Jurkat, Clone E6-1 (cell line): ENCODE measurements at regions not wholly inside any gene's neighbourhood (a gene's known extent, or its start where the extent isn't known, plus 50 kb on each side); places are given as distances from the start of the nearest gene placed in this dataset.
"Not testable (repeated sequence)": the region's sequence is repeated elsewhere in the genome, so short reads cannot be mapped to it uniquely, and the experiment has no call there.

Source experiments
- DNase-seq: peaks from one replicate; pipeline ENCODE4 v3.0.0-alpha.2; 2011; ENCODE audit warnings: low read depth, low spot score
- H3K4me3 ChIP-seq: 2 replicates; pipeline ENCODE4 v1.5.1; 2011; ENCODE audit warnings: mild to moderate bottlenecking, low read length, control low read depth, moderate library complexity

DNA sequence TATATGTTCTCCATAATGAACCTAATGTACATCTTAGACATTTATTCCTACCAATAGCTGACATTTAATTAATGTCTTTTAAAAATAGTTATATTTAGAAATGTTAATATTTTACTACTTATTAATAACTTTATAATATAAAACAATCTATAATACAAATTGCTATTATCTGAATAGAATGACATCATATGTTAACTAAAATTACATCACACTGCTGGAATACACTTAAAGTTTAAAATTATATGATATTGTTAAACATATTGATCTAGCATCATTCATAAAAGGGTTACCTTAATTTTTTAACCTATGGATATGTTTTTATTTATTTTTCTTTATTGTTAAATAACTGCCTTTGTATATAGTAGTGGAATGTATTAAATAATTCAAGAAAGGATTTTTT, 660.2 kb upstream of the ADGRB3 start:
- H3K4me3 ChIP-seq, result no peak overlapping the region
- DNase-seq, result no peak

DNA sequence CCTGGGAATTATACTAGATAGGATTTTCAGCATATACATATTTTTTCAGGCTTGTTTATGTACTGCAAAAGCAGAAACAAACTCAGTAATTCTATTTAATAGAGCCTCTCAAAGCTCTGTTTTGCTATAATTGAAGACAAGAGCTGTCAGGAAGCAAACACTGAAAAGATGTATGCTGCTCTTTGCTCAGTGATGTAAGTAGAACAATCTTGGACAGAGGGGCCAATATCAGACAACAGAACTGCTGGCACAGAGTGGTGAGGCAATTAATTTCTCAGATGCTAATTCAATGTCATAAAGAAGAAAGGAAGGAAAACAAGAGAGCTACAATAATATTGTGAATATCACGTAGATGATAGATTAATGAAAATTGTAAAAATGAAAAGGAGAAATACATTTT, 663.3 kb upstream of the ADGRB3 start:
- DNase-seq, result no peak
- H3K4me3 ChIP-seq, result no peak overlapping the region

DNA sequence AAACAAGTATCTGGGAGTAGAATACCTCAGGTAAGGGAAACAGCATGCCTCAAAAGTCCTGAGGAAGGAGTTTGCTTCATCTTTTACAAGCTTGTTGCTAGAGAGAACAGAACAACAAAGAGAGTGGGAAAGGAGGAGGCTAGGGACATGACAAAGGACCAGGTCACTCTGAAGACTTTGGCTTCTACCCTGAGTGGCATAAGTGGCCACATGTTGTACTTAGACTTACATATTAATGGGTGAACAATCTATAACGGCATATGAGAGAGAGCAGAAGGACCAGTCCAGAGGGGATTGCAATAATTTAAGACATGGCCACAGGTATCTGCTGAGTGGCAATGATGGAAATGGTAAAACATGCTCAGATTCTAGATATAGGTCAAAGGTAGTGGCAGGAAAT, 668.3 kb upstream of the ADGRB3 start:
- no peak for DNase-seq
- no peak overlapping the region for H3K4me3 ChIP-seq

DNA sequence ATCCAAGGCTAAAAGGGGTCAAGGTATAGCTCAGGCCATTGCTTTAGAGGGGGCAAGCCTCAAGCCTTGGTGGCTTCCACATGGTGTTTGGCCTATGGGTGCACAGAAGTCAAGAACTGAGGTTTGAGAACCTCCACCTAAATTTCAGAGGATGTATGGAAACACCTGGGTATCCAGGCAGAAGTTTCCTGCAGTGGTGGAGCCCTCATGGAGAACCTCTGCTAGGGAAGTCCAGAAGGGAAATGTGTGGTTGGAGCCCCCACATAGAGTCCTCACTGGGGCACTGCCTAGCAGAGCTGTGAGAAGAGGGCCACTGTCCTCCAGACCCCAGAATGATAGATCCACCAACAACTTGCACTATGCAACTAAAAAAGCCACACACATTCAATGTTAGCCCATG, 678.7 kb upstream of the ADGRB3 start:
- no peak overlapping the region for H3K4me3 ChIP-seq
- DNase-seq, result no peak

DNA sequence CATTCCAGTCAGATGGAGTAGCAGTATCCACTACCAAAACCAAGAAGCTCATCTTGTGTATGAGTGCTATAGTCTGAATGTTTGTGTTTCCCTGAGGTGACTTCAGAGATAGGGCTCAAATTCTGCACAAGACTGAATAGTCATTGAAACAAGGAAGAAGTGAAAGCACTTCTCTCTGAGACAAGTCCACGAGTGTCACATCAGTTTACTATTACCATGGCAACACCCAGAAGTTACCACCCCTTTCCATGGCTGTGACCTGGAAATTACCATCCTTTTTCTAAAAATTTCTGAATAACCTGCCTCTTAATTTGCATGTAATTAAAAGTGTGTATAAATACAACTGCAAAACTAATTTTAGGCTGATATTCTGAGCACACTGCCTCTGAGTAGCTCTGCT, 682.1 kb upstream of the ADGRB3 start:
- no peak for DNase-seq
- H3K4me3 ChIP-seq, result no peak overlapping the region

DNA sequence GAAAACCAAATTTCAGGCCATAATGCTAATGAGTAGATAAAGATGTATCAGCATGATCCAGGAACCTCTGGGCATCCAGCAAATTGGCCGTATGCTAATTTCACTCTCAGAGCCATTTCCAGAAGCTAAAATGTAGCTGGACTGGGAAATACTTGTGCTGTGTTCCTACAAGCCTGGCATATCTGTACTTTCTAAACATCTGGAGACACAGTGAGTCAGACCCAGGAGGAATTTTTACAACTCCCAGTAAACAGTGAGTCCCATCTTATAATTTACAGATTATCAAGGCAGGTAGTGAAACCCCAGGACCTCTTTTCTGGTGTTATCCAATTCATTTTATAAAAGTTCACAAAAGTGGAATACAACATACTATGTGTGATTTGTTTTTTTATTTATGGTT, 683.0 kb upstream of the ADGRB3 start:
- H3K4me3 ChIP-seq, result no peak overlapping the region
- no peak for DNase-seq

DNA sequence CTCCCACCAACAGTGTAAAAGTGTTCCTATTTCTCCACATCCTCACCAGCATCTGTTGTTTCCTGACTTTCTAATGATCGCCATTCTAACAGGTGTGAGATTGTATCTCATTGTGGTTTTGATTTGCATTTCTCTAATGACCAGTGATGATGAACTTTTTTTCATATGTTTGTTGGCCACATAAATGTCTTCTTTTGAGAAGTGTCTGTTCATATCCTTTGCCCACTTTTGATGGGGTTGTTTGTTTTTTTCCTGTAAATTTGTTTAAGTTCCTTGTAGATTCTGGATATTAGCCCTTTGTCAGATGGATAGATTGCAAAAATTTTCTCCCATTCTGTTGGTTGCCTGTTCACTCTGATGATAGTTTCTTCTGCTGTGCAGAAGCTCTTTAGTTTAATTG, 687.3 kb upstream of the ADGRB3 start:
- not testable (repeated sequence) for DNase-seq, H3K4me3 ChIP-seq

DNA sequence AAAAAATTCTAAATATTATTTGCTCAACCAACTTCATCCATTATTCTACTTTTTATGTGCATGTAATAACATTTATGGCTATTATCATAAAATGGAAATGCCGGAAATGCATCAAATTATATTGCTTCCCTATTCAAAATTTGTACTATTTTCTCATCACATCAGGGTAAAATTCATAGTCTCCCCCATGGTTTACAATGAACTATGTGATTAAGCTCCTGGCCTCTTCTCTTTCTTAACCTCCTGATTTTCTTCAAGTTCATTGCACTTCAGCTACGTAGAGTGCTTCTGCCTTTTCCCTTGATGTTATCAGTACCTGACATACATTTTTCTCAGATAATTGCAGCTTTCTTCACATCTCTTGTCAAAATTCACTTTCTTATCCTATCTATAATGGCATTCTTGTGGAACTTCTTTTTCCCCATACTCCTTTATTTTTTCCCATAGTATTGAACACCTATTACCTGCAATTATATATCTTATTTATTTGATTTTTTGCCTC, 699.1 kb upstream of the ADGRB3 start:
- no peak for DNase-seq

DNA sequence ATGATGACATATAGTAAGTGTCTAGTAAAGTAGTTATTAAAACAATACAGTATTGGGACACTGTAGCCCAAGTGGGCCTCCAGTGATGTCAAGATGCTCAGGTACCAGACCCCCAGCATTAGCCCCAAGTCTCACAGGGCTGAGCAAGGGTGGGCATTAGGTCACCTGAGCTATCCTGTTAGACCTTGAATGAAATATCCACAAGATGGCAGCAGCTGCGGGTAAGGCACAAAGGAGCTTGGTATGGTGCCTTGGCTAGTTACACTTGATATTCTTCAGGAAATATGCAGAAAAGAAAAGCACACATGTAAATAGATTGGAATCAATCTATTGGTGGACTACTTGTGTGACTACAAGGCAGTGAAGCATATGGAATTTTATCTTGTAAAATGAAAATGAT, 701.8 kb upstream of the ADGRB3 start:
- no peak overlapping the region for H3K4me3 ChIP-seq
- no peak for DNase-seq

More for the DNA sequence above, 699.1 kb upstream of the ADGRB3 start:
- H3K4me3 ChIP-seq, result no peak overlapping the region

DNA sequence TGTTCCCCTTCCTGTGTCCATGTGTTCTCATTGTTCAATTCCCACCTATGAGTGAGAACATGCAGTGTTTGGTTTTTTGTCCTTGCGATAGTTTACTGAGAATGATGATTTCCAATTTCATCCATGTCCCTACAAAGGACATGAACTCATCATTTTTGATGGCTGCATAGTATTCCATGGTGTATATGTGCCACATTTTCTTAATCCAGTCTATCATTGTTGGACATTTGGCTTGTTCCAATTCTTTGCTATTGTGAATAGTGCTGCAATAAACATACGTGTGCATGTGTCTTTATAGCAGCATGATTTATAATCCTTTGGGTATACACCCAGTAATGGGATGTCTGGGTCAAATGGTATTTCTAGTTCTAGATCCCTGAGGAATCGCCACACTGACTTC, 712.5 kb upstream of the ADGRB3 start:
- not testable (repeated sequence) for H3K4me3 ChIP-seq, DNase-seq

DNA sequence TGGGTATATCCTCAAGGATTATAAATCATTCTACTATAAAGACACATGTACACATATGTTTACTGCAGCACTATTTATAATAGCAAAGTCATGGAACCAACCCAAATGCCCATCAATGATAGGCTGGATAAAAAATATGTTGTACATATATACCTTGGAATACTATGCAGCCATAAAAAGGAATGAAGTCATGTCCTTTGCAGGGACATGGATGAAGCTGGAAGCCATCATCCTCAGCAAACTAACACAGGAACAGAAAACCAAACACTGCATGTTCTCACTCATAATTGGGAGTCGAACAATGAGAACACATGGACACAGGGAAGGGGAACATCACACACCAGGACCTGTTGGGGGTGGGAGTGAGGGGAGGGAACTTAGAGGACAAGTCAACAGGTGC, 715.0 kb upstream of the ADGRB3 start:
- DNase-seq, H3K4me3 ChIP-seq: not testable (repeated sequence)

DNA sequence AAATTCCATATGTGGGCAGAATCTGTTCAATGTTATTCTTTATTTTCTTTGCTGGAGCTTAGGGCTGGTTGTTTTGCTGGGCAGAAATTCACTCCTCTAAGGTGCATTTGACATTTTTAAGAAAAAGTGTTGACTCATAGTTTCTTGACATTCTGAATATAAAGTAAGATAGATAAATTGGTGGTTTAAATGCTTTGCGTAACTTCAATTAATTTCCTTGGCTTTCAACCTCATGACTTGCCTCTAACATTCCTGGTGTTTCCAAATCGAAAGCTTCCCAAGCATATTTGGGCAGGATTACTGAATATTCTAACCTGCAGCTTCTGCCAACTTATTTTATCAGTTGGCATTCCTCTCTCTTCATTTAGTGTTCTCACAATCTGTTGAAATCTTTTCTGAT, 718.7 kb upstream of the ADGRB3 start:
- no peak overlapping the region for H3K4me3 ChIP-seq
- DNase-seq, result no peak

DNA sequence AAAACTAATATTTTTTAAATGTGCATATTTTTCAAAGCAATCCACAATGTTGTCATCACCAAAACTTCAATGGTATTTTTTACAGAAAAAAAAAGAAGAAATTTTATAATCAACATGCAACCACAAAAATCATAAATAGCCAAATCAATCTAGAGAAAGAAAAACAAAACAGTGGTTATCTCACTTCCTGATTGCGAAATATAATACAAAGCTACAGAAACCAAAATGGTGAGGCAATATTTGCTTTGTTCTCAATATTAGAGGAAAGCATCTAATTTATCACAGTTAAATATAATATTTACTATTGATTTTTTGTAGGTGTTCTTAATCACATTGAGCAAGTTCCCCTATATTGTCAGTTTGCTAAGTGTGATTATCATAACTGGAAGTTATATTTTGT, 720.7 kb upstream of the ADGRB3 start:
- H3K4me3 ChIP-seq, result no peak overlapping the region
- no peak for DNase-seq

DNA sequence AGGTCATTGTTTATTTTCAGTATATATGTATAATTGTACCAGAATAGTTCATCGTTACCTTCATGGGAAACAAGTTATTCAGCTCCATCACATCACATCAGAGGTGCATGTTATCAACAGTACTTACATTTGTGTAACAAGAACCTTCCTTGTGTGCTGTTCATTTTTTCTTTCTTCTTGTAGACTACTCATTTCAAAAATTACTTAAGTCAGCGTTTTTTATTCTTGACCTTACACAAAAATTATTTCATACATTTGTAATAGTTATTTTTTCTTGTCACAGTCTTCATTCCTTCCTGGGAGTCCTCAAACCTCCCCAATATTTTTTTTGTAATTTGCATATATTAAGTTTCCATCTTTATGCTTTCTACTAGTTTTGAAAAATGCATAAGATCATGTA, 725.7 kb upstream of the ADGRB3 start:
- DNase-seq, result no peak
- no peak overlapping the region for H3K4me3 ChIP-seq

DNA sequence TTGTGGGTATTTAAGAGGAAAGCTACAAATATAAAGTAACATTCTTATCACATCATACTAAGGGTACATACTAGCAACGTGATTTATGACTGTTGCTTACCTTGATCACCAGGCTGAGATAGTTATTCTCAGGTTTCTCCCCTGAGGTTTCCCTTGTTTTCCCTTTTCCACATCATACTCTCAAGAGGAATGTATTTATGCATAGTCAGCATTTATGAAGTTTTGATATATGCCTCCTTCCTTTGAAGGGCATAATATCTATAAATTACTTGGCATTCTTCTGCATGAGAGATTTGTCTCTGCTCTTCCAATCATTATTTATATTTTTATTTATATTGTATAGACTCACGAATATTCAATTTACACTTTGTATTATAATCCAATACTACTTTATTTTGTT, 726.7 kb upstream of the ADGRB3 start:
- no peak for DNase-seq
- no peak overlapping the region for H3K4me3 ChIP-seq

DNA sequence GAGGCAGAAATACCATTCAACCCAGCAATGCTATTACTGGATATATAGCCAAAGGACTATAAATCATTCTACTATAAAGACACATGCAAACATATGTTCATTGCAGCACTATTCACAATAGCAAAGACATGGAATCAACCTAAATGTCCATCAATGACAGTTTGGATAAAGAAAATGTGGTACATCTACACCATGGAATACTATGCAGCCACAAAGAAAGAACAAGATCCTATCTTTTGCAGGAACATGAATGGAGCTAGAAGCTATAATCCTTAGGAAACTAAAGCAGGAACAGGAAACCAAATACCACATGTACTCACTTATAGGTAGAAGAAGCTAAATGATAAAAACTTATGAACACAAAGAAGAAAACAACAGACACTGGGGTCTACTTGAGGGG, 730.3 kb upstream of the ADGRB3 start:
- H3K4me3 ChIP-seq, DNase-seq: not testable (repeated sequence)

DNA sequence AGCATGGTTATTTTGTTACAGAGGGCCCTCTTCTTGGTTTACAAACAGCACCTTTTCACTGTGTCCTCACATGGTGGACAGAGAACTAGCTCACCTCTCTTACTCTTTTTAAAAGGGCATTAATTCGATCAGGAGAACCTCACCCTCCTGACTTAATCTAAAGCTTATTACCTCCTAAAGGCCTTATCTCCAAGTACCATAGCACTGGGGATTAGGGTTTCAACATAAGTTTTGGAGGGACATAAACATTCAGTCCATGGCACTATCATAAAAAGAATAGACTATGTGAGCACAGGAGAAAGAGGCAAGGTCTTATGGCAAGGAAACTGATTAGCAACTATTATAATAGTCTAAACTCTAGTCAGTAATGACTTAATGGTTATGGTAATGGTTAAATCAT, 736.2 kb upstream of the ADGRB3 start:
- no peak for DNase-seq
- no peak overlapping the region for H3K4me3 ChIP-seq

DNA sequence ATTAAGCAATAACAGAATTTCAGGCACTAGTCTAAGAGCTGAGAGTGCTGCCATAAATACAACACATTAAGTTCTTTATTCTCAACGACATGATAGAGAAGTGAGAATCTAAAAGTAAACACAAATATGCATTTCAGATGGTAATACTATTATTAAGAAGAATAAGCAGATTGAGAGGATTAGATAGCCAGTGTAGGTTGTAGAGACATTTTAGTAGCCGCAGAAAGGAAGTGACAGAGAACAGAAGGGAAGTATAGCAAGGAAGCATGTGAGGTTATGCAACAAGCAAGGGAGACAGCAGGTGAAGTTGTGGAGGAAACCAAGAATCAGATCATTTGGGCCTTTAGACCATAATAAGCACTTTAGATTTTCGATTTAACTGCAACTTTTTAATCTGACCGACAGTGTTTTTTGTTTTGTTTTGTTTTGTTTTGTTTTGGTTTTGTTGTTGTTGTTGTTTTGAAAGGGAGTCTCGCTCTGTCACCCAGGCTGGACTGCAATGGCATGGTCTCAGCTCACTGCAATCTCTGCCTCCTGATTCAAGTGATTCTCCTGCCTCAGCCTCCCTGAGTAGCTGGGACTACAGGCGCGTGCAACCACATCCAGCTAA, 737.0 kb upstream of the ADGRB3 start:
- DNase-seq, result no peak
- no peak overlapping the region for H3K4me3 ChIP-seq

DNA sequence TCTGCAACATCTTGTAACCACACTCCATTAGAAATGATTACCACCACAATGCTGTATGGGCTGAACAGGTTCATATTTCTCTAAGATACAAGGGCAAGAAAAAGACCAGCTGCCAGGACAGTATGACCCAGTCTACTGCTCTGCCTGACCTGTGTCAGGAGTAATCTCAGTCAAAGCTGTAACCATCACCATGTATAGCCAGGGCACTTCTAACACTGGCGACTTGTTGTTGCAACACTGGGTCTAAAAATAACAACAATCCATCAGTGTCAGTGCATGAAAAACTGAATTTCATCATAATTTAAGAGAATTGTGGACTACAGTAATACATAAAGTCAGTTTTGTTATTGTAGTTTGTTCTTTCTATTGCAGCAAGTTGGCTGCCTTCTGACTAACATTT, 738.6 kb upstream of the ADGRB3 start:
- no peak overlapping the region for H3K4me3 ChIP-seq
- DNase-seq, result no peak

DNA sequence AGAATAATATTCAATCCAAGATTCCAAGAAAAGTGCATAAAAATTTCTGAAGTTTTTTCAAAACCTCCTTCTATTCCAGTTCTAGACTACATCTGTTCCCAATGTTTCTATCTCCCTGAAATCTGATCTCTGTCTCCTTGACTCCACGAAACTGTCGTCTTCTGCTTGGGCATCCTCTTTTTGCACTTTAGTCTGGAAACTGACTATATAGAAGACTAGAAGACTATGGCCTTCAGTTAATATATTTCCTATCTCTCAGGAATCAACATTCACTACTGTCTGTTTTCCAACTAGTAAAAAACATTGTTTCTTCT, 745.4 kb upstream of the ADGRB3 start:
- no peak overlapping the region for H3K4me3 ChIP-seq
- no peak for DNase-seq

DNA sequence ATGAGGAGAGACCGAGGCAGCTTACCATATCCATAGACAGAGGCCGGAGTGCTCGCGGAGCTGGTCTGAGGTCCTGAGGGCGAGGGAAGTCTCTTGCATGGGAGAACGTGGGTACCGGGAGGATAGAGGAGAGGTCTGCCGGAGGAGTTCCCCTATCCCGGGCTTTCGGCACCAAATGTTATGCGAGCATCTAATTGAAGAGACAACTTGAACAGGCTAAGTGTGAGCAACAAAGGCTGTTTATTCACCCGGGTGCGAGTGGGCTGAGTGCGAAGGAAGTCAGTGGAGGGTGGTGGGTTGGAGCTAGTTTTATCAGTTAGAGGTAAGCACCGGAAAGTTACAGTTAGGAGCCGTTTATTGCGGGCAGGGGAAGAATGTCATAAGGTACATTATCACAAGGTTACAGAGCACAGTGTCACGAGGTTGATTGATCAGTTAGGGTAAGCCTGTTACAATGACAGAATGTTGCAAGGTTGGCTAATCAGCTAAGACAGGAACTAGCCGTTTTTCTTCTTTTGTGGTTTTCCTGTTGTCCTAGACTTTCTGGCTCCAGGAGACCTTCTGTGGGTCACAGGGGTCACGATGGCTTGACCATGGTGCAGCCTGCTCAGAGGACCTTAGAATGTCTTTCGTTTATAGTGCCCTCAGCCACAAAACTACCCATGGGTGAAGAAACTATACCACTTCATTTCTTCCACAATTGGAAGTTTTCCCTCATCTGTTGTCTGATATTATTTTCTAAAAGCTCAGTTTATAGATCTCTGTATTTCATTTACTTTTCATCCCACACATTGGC, 746.0 kb upstream of the ADGRB3 start:
- DNase-seq, result no peak
- no peak overlapping the region for H3K4me3 ChIP-seq
